ENCODE measurements at regions not wholly inside any gene's neighbourhood (a gene's known extent, or its start where the extent isn't known, plus 50 kb on each side); places are given as distances from the start of the nearest gene placed in this dataset.

DNA sequence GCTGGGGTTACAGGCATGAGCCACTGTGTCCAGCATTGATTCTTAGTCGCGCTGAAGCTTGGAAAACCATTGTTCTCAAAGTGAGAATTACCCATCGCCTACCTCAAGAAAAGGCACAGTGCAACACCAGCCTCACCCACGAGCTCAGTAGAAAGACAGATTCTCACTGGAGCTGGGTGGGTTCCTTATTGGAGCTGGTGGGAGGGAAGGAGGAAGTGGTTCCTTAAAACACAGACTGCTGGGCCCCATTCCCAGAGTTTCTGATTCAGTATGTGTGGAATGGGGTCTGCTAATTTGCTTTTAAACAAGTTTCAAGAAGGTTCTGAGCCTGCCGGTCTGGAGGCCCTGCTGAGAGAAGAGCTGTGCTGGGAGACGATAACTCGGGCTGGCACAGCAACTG, 264.7 kb downstream of the ENGASE start:
- no peaks in the 10 kb centered on the region for H3K4me1 ChIP-seq (ENCODE audit: control insufficient read depth, insufficient read depth, low read length)
- no peaks in the 10 kb centered on the region for H3K9me3 ChIP-seq (ENCODE audit: control insufficient read depth, insufficient read depth, low read depth, low read length)
- in situ Hi-C loops (cut with HindIII; ENCODE audit: low pct_unique_long_range_greater_than_20kb, low sequenced_read_pairs) (no loop called here), intact Hi-C loops (cut with micrococcal nuclease; ENCODE audit: unreplicated experiment) (no loop called here)
- ChIA-PET POLR2A (interaction anchor here (0.7 kb wide), 1 partner anchor 267 kb away, joined by 9 read pairs; no protein-coding TSS in a partner anchor), CTCF (interaction anchor here (0.6 kb wide), 1 partner anchor 62 kb away, joined by 5 read pairs; no protein-coding TSS in a partner anchor)
- no peak overlapping the region for H3K4me3 ChIP-seq (ENCODE audit: low read depth in 2 of 2, low read length in 2 of 2)
- no peak for DNase-seq (ENCODE audit: low read depth, low spot score)
- peaks cover 43% of the 10 kb centered on the region for H3K27me3 ChIP-seq (ENCODE audit: control insufficient read depth, insufficient read depth, low read length)
- no peak overlapping the region for H3K27ac ChIP-seq (ENCODE audit: low read length)
- BruUV-seq (replicated peaks) = no TSS peak
- ATAC-seq = no peak
- H3K36me3 ChIP-seq (ENCODE audit: control insufficient read depth, insufficient read depth, low read length) = no peaks in the 10 kb centered on the region
- TF ChIP-seq, protein P1, sequence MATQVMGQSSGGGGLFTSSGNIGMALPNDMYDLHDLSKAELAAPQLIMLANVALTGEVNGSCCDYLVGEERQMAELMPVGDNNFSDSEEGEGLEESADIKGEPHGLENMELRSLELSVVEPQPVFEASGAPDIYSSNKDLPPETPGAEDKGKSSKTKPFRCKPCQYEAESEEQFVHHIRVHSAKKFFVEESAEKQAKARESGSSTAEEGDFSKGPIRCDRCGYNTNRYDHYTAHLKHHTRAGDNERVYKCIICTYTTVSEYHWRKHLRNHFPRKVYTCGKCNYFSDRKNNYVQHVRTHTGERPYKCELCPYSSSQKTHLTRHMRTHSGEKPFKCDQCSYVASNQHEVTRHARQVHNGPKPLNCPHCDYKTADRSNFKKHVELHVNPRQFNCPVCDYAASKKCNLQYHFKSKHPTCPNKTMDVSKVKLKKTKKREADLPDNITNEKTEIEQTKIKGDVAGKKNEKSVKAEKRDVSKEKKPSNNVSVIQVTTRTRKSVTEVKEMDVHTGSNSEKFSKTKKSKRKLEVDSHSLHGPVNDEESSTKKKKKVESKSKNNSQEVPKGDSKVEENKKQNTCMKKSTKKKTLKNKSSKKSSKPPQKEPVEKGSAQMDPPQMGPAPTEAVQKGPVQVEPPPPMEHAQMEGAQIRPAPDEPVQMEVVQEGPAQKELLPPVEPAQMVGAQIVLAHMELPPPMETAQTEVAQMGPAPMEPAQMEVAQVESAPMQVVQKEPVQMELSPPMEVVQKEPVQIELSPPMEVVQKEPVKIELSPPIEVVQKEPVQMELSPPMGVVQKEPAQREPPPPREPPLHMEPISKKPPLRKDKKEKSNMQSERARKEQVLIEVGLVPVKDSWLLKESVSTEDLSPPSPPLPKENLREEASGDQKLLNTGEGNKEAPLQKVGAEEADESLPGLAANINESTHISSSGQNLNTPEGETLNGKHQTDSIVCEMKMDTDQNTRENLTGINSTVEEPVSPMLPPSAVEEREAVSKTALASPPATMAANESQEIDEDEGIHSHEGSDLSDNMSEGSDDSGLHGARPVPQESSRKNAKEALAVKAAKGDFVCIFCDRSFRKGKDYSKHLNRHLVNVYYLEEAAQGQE (IDR thresholded peaks at IDR 0.05; ENCODE audit: insufficient read depth in 1 of 2, low read depth in 2 of 2, low read length in 1 of 2) = no peak
- no peak for TF ChIP-seq SIN3A (IDR thresholded peaks at IDR 0.05; ENCODE audit: borderline replicate concordance, insufficient read depth, low read depth, low read length)
- no peak for TF ChIP-seq CTCF (IDR thresholded peaks at IDR 0.05)
- no peak for TF ChIP-seq POLR2AphosphoS5 (IDR thresholded peaks at IDR 0.05; ENCODE audit: low read depth, low read length)
- no peak for TF ChIP-seq TCF7L2 (IDR thresholded peaks at IDR 0.05; ENCODE audit: low read depth, low read length)

GRCh38 chr17:79338604-79339003, 264.0 kb downstream of the ENGASE start:
- in situ Hi-C loops (cut with HindIII; ENCODE audit: low pct_unique_long_range_greater_than_20kb, low sequenced_read_pairs) = no loop called here
- BruUV-seq (replicated peaks) = no TSS peak
- H3K27me3 ChIP-seq (ENCODE audit: control insufficient read depth, insufficient read depth, low read length) = peaks cover 40% of the 10 kb centered on the region
- CTCF ChIA-PET = interaction anchor here (0.7 kb wide), 1 partner anchor 20 kb away, joined by 5 read pairs; no protein-coding TSS in a partner anchor
- no peaks in the 10 kb centered on the region for H3K9me3 ChIP-seq (ENCODE audit: control insufficient read depth, insufficient read depth, low read depth, low read length)
- no peaks in the 10 kb centered on the region for H3K4me1 ChIP-seq (ENCODE audit: control insufficient read depth, insufficient read depth, low read length)
- H3K27ac ChIP-seq (ENCODE audit: low read length) = no peak overlapping the region
- TF ChIP-seq, protein P1 (IDR thresholded peaks at IDR 0.05; ENCODE audit: insufficient read depth in 1 of 2, low read depth in 2 of 2, low read length in 1 of 2) = no peak
- no peak for TF ChIP-seq TCF7L2 (IDR thresholded peaks at IDR 0.05; ENCODE audit: low read depth, low read length)
- no peak for TF ChIP-seq CTCF (IDR thresholded peaks at IDR 0.05)
- no peak for TF ChIP-seq SIN3A (IDR thresholded peaks at IDR 0.05; ENCODE audit: borderline replicate concordance, insufficient read depth, low read depth, low read length)
- TF ChIP-seq POLR2AphosphoS5 (IDR thresholded peaks at IDR 0.05; ENCODE audit: low read depth, low read length) = no peak
- H3K36me3 ChIP-seq (ENCODE audit: control insufficient read depth, insufficient read depth, low read length) = no peaks in the 10 kb centered on the region
- H3K4me3 ChIP-seq (ENCODE audit: low read depth in 2 of 2, low read length in 2 of 2) = no peak overlapping the region
- DNase-seq (ENCODE audit: low read depth, low spot score) = no peak
- POLR2A ChIA-PET = no interaction called here
- no peak for ATAC-seq
- intact Hi-C loops (cut with micrococcal nuclease; ENCODE audit: unreplicated experiment) = no loop called here
